Left ventricle myocardium inferior (tissue), 1 donor: ENCODE measurements at regions not wholly inside any gene's neighbourhood (a gene's known extent, or its start where the extent isn't known, plus 50 kb on each side); places are given as distances from the start of the nearest gene placed in this dataset.
"Not testable (repeated sequence)": the region's sequence is repeated elsewhere in the genome, so short reads cannot be mapped to it uniquely, and the experiment has no call there.

Source experiments
- DNase-seq: peaks from one replicate; pipeline ENCODE4 v3.0.0-alpha.2; 2020
- H3K27ac ChIP-seq: fragments of 200-600 bp; replicated peaks from 2 replicates; pipeline ENCODE4 v1.8.0; 2021
- H3K27me3 ChIP-seq: fragments of 200-600 bp; 2 replicates; pipeline ENCODE4 v1.8.0; 2021; ENCODE audit warnings: low read depth
- H3K36me3 ChIP-seq: fragments of 200-600 bp; 2 replicates; pipeline ENCODE4 v1.8.0; 2021
- H3K4me1 ChIP-seq: fragments of 200-600 bp; 2 replicates; pipeline ENCODE4 v1.8.0; 2021
- H3K4me3 ChIP-seq: fragments of 200-600 bp; 2 replicates; pipeline ENCODE4 v1.8.0; 2021; ENCODE audit warnings: mild to moderate bottlenecking, moderate library complexity
- H3K9me3 ChIP-seq: fragments of 200-600 bp; replicated peaks from 2 replicates; pipeline ENCODE4 v1.8.0; 2021
- CTCF ChIP-seq: fragments of 200-600 bp; IDR thresholded peaks from 2 replicates; pipeline ENCODE4 v1.8.0; 2021; ENCODE audit warnings: antibody characterized with exemption, mild to moderate bottlenecking, borderline replicate concordance
- intact Hi-C: fragments of 100-400 bp; cut with micrococcal nuclease; formaldehyde crosslinking; loops from one replicate; pipeline ENCODE4 v1.11.0; 2022
- donor health status: DM: no; HTN: yes; CAD: no; lungs with severe emphysema.

- Histone ChIP-seq H3K9me3 (no peaks in the 10 kb centered on the region), H3K27ac (no peak overlapping the region), H3K4me1 (no peaks in the 10 kb centered on the region), H3K36me3 (no peaks in the 10 kb centered on the region), H3K27me3 (no peaks in the 10 kb centered on the region), H3K4me3 (no peak overlapping the region)
- intact Hi-C loops, result no loop called here
- TF ChIP-seq CTCF, result no peak
- no peak for DNase-seq
These were observed 1088.5 kb upstream of the INTU start for GRCh38 chr4:126544276-126544675.

GRCh38 chr4:126546197-126546596, 1086.6 kb upstream of the INTU start:
- H3K4me1 ChIP-seq, DNase-seq, intact Hi-C loops, H3K27me3 ChIP-seq, H3K27ac ChIP-seq, H3K36me3 ChIP-seq, H3K9me3 ChIP-seq, H3K4me3 ChIP-seq: not testable (repeated sequence)

GRCh38 chr4:126547352-126547751, 1085.4 kb upstream of the INTU start:
- no peak for DNase-seq
- Histone ChIP-seq H3K9me3 (no peaks in the 10 kb centered on the region), H3K27me3 (no peaks in the 10 kb centered on the region), H3K4me1 (no peaks in the 10 kb centered on the region), H3K4me3 (no peak overlapping the region), H3K36me3 (no peaks in the 10 kb centered on the region), H3K27ac (no peak overlapping the region)
- intact Hi-C loops, result no loop called here
- no peak for TF ChIP-seq CTCF

- no peaks in the 10 kb centered on the region for H3K4me1 ChIP-seq
- no peaks in the 10 kb centered on the region for H3K9me3 ChIP-seq
- intact Hi-C loops, result no loop called here
- H3K36me3 ChIP-seq, result no peaks in the 10 kb centered on the region
- no peak for TF ChIP-seq CTCF
- no peak overlapping the region for H3K27ac ChIP-seq
- DNase-seq, result no peak
- H3K27me3 ChIP-seq, result no peaks in the 10 kb centered on the region
- H3K4me3 ChIP-seq, result no peak overlapping the region
These were observed 1083.9 kb upstream of the INTU start for GRCh38 chr4:126548890-126549289.

GRCh38 chr4:126552321-126552720, 1080.4 kb upstream of the INTU start:
- DNase-seq, result no peak
- H3K27me3 ChIP-seq, result no peaks in the 10 kb centered on the region
- peaks cover 4% of the 10 kb centered on the region for H3K9me3 ChIP-seq
- H3K27ac ChIP-seq, result no peak overlapping the region
- TF ChIP-seq CTCF, result no peak
- intact Hi-C loops, result no loop called here
- no peak overlapping the region for H3K4me3 ChIP-seq
- no peaks in the 10 kb centered on the region for H3K4me1 ChIP-seq
- no peaks in the 10 kb centered on the region for H3K36me3 ChIP-seq

GRCh38 chr4:126553248-126553647, 1079.5 kb upstream of the INTU start:
- Histone ChIP-seq H3K4me1 (no peaks in the 10 kb centered on the region), H3K27me3 (no peaks in the 10 kb centered on the region), H3K27ac (no peak overlapping the region), H3K36me3 (no peaks in the 10 kb centered on the region), H3K4me3 (no peak overlapping the region), H3K9me3 (peaks cover 4% of the 10 kb centered on the region)
- no peak for TF ChIP-seq CTCF
- intact Hi-C loops, result no loop called here
- DNase-seq, result no peak
